ENCODE measurements at regions not wholly inside any gene's neighbourhood (a gene's known extent, or its start where the extent isn't known, plus 50 kb on each side); places are given as distances from the start of the nearest gene placed in this dataset.
"Not testable (repeated sequence)": the region's sequence is repeated elsewhere in the genome, so short reads cannot be mapped to it uniquely, and the experiment has no call there.

GRCh38 chr13:62779161-62779560 is 1363.5 kb upstream of the PCDH20 start:
- Histone ChIP-seq H4K20me1 (no peaks in the 10 kb centered on the region), H3K9ac (no peak overlapping the region), H3K4me3 (no peak overlapping the region), H3K36me3 (no peaks in the 10 kb centered on the region), H3K9me3 (replicated peaks in 1 of 11) (no peaks in the 10 kb centered on the region), H3K27ac (no peak overlapping the region), H3K27me3 (no peaks in the 10 kb centered on the region), H3K4me2 (no peak overlapping the region), H3K4me1 (no peaks in the 10 kb centered on the region)
- no peak for TF ChIP-seq Cebpa-rat (IDR thresholded peaks at IDR 0.05)

GRCh38 chr13:62767473-62767872 is 1351.8 kb upstream of the PCDH20 start:
- Histone ChIP-seq H3K27me3 (no peaks in the 10 kb centered on the region), H3K36me3 (no peaks in the 10 kb centered on the region), H3K27ac (no peak overlapping the region), H3K9ac (no peak overlapping the region), H3K4me1 (no peaks in the 10 kb centered on the region), H3K4me3 (no peak overlapping the region), H3K4me2 (no peak overlapping the region), H4K20me1 (no peaks in the 10 kb centered on the region), H3K9me3 (replicated peaks in 1 of 11) (no peaks in the 10 kb centered on the region)
- TF ChIP-seq Cebpa-rat (IDR thresholded peaks at IDR 0.05), result no peak

- no peak for TF ChIP-seq Cebpa-rat (IDR thresholded peaks at IDR 0.05)
- no peak overlapping the region for H3K4me3 ChIP-seq
- no peaks in the 10 kb centered on the region for H3K27me3 ChIP-seq
- H4K20me1 ChIP-seq, result no peaks in the 10 kb centered on the region
- no peaks in the 10 kb centered on the region for H3K9me3 ChIP-seq (replicated peaks in 1 of 11)
- no peak overlapping the region for H3K9ac ChIP-seq
- H3K36me3 ChIP-seq, result no peaks in the 10 kb centered on the region
- H3K27ac ChIP-seq, result no peak overlapping the region
- no peaks in the 10 kb centered on the region for H3K4me1 ChIP-seq
- H3K4me2 ChIP-seq, result no peak overlapping the region
Observed at GRCh38 chr13:62760724-62761123, 1345.1 kb upstream of the PCDH20 start.

- no peaks in the 10 kb centered on the region for H3K4me1 ChIP-seq
- H3K4me2 ChIP-seq, result no peak overlapping the region
- no peak for TF ChIP-seq Cebpa-rat (IDR thresholded peaks at IDR 0.05)
- H3K9me3 ChIP-seq (replicated peaks in 1 of 11), result peaks cover 0 to 6% (median 0%) of the 10 kb centered on the region in 11 experiments; a peak in 3 of 22 replicates
- H4K20me1 ChIP-seq, result no peaks in the 10 kb centered on the region
- no peak overlapping the region for H3K27ac ChIP-seq
- H3K9ac ChIP-seq, result no peak overlapping the region
- H3K27me3 ChIP-seq, result no peaks in the 10 kb centered on the region
- H3K36me3 ChIP-seq, result no peaks in the 10 kb centered on the region
- no peak overlapping the region for H3K4me3 ChIP-seq
Observed at GRCh38 chr13:62747629-62748028, 1332.0 kb upstream of the PCDH20 start.

- Histone ChIP-seq H3K36me3 (no peaks in the 10 kb centered on the region), H3K4me3 (no peak overlapping the region), H3K4me2 (no peak overlapping the region), H3K9ac (no peak overlapping the region), H3K4me1 (no peaks in the 10 kb centered on the region), H3K27me3 (no peaks in the 10 kb centered on the region), H3K9me3 (replicated peaks in 1 of 11) (peaks cover 0 to 6% (median 0%) of the 10 kb centered on the region in 11 experiments; a peak in 3 of 22 replicates), H4K20me1 (no peaks in the 10 kb centered on the region), H3K27ac (no peak overlapping the region)
- no peak for TF ChIP-seq Cebpa-rat (IDR thresholded peaks at IDR 0.05)
Observed at GRCh38 chr13:62747152-62747551, 1331.5 kb upstream of the PCDH20 start.

- not testable (repeated sequence) for H3K27ac ChIP-seq; H3K27me3 ChIP-seq; H3K9ac ChIP-seq; H3K36me3 ChIP-seq; H3K9me3 ChIP-seq (replicated peaks in 1 of 11); H4K20me1 ChIP-seq; H3K4me2 ChIP-seq; H3K4me3 ChIP-seq; H3K4me1 ChIP-seq
Observed at GRCh38 chr13:62729746-62730145, 1314.1 kb upstream of the PCDH20 start.

GRCh38 chr13:62721893-62722292 is 1306.2 kb upstream of the PCDH20 start:
- Histone ChIP-seq H3K27ac (no peak overlapping the region), H3K9me3 (replicated peaks in 1 of 11) (no peaks in the 10 kb centered on the region), H3K4me3 (no peak overlapping the region), H4K20me1 (no peaks in the 10 kb centered on the region), H3K4me1 (no peaks in the 10 kb centered on the region), H3K9ac (no peak overlapping the region), H3K36me3 (no peaks in the 10 kb centered on the region), H3K27me3 (no peaks in the 10 kb centered on the region), H3K4me2 (no peak overlapping the region)
- no peak for TF ChIP-seq Cebpa-rat (IDR thresholded peaks at IDR 0.05)

- H3K27me3 ChIP-seq, H3K4me3 ChIP-seq, H3K27ac ChIP-seq, H4K20me1 ChIP-seq, H3K4me2 ChIP-seq, H3K9ac ChIP-seq, H3K4me1 ChIP-seq, H3K36me3 ChIP-seq: not testable (repeated sequence)
- peaks cover 5 to 13% (median 10%) of the 10 kb centered on the region in 11 experiments; a peak in 16 of 22 replicates for H3K9me3 ChIP-seq (replicated peaks in 1 of 11)
Observed at GRCh38 chr13:62711948-62712347, 1296.3 kb upstream of the PCDH20 start.

- Histone ChIP-seq H3K9ac (no peak overlapping the region), H3K27ac (no peak overlapping the region), H3K4me3 (no peak overlapping the region), H3K27me3 (no peaks in the 10 kb centered on the region), H3K36me3 (no peaks in the 10 kb centered on the region), H3K4me2 (no peak overlapping the region), H4K20me1 (no peaks in the 10 kb centered on the region), H3K4me1 (no peaks in the 10 kb centered on the region), H3K9me3 (replicated peaks in 1 of 11) (peaks cover 5 to 13% (median 10%) of the 10 kb centered on the region in 11 experiments; a peak in 16 of 22 replicates)
- no peak for TF ChIP-seq Cebpa-rat (IDR thresholded peaks at IDR 0.05)
Observed at GRCh38 chr13:62710787-62711186, 1295.1 kb upstream of the PCDH20 start.

- no peaks in the 10 kb centered on the region for H3K27me3 ChIP-seq
- H3K4me1 ChIP-seq, result no peaks in the 10 kb centered on the region
- H4K20me1 ChIP-seq, result no peaks in the 10 kb centered on the region
- H3K9me3 ChIP-seq (replicated peaks in 1 of 11), result no peaks in the 10 kb centered on the region
- H3K27ac ChIP-seq, result no peak overlapping the region
- H3K4me3 ChIP-seq, result no peak overlapping the region
- no peak for TF ChIP-seq Cebpa-rat (IDR thresholded peaks at IDR 0.05)
- H3K9ac ChIP-seq, result no peak overlapping the region
- H3K4me2 ChIP-seq, result no peak overlapping the region
- no peaks in the 10 kb centered on the region for H3K36me3 ChIP-seq
Observed at GRCh38 chr13:62706048-62706447, 1290.4 kb upstream of the PCDH20 start.

GRCh38 chr13:62704875-62705274 is 1289.2 kb upstream of the PCDH20 start:
- Histone ChIP-seq H3K4me3 (no peak overlapping the region), H3K27ac (no peak overlapping the region), H3K4me2 (no peak overlapping the region), H3K9me3 (replicated peaks in 1 of 11) (no peaks in the 10 kb centered on the region), H3K36me3 (no peaks in the 10 kb centered on the region), H3K27me3 (no peaks in the 10 kb centered on the region), H3K4me1 (no peaks in the 10 kb centered on the region), H4K20me1 (no peaks in the 10 kb centered on the region), H3K9ac (no peak overlapping the region)
- no peak for TF ChIP-seq Cebpa-rat (IDR thresholded peaks at IDR 0.05)
